HG02642 (cell line): ENCODE measurements at regions not wholly inside any gene's neighbourhood (a gene's known extent, or its start where the extent isn't known, plus 50 kb on each side); places are given as distances from the start of the nearest gene placed in this dataset.
A peak's percentile ranks its signal among the peaks of the same experiment; 100 is the strongest.

Experiments used
- ATAC-seq: cut with Tn5 transposase; IDR thresholded peaks from one replicate; pipeline ENCODE4 v1.9.1; 2021; ENCODE audit warnings: mild to moderate bottlenecking; ENCODE audit not compliant: unreplicated experiment, poor library complexity

DNA sequence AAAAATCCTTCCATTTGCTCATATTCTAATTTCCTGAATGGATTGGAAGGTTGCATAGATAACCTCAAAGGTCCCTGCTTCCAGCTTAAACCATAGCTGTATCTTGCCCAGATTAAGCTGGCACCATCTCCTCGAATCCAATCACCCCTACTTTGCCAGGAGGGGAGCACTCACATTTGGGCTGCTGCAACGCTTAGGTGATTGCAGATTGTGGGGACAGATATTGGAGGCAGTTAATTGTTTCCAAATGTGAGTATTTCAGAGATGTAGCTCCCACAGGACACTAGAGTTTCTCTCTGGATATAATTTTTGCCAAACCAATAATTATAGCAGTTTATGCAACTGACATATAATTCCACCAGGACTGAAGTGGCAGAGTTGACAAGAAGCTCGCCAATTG lies 53.5 kb upstream of the ACSL1 start:
- ATAC-seq: no peak

DNA sequence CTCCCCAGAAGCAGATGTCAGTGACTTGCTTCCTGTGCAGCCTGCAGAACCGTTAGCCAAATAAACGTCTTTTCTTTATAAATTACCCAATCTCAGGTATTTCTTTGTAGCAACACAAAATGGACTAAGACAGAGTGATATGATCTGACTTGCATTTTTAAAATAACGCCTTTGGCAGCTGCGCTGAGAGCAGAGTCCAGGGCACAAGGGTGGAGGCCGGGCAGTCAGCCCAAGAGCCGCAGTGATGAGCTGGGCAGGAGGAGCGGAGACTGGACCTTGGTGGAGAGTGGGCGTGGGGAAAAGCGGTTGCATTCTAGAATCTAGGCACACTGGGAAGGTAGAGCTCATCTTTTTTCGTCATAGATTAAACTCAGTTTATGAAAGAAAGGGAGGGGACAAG lies 56.5 kb upstream of the ACSL1 start:
- ATAC-seq: no peak

DNA sequence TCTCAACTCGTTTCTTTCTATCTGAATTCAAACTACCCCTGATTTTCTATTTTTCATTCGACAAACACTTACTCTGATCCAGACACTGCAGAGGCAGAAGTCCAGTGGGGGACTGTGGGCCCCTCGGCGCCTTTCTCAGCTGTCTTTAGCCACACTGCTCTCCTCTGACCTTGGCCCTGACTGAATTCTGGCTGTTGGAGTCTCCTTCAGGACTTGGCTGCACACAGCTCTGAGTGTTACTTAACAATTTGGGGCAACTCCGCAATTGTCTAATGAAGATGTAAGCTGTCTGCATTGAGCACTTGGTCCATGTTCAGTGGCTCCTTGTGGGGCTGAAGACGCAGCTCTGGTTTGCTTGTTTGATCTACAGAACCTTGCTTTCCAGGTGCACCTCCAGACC lies 57.3 kb upstream of the ACSL1 start:
- ATAC-seq: no peak

DNA sequence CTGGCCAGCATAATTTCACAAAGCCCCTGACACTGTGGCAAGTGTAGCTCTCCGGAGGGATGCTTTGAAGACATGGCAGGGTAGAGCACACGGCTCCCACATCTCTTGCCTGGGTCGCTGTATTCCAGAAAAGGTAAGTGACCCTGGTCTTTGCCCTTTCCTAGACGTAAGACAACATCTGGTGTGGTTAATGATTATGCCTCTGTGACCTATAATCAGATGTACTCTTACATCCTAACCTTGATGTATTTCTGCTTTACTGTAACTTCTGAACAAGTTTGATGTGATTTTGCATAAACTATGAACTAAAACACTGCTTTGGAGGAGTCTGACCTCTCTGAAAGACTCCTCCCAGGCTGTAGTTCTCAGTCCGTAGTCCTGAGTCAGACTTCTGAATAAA lies 59.1 kb upstream of the ACSL1 start:
- no peak for ATAC-seq

DNA sequence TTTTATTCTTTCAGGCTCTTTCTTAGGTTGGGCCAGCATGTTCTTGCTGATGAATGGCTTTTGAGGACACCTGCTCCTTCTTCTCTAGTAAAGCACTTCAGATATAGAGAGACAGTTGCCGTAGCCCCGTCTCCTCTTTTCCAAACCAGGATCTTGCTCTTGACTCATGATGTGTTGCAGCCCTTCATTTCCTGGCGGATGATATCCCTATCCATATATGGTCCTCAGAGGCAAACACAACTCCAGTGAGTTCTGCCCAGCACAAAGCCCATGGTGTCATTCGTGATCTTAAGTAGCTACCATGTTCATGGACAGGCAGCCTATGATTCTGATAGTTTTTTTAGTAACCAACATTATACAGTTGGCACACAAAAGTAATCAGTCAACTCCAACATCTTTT lies 59.8 kb upstream of the ACSL1 start:
- ATAC-seq: no peak

DNA sequence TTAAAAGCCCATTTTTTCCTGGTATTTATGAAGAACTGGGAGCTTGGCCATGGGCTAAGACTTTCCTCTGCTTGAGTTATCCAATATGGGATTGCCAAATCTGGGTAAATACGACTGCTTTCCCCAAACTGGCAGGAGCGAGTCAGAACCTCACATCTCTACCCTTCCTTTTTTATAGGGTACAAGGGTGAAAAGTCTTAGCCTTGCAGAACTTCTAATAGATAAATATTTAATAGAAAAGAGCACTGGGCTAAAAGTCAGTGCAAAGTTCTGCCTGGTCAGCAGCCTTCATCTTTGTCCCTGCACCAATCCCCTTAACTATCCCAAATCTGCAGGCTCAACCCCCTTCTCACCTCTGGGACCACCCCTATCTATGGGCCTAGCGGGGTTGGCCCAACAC lies 61.6 kb upstream of the ACSL1 start:
- ATAC-seq: no peak

DNA sequence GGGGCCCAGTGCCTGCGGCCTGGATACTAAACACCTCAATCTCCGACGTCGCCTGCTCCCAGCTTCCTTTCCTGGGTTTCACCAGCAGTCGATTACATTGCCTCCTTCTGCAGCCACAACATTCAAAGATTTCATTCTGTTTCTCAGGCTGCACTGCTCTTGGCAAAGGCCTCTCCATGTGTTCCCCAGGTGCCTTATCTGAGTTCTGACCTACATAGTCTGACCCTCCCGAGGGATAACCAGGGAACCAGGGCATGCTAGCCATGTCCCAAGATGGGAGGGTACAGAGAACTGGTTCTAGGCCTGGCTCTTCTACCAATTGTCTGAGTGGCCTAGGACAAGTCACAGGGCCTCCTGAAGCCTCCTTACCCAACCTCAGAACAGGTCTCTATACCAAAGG lies 62.2 kb upstream of the ACSL1 start:
- ATAC-seq: no peak

DNA sequence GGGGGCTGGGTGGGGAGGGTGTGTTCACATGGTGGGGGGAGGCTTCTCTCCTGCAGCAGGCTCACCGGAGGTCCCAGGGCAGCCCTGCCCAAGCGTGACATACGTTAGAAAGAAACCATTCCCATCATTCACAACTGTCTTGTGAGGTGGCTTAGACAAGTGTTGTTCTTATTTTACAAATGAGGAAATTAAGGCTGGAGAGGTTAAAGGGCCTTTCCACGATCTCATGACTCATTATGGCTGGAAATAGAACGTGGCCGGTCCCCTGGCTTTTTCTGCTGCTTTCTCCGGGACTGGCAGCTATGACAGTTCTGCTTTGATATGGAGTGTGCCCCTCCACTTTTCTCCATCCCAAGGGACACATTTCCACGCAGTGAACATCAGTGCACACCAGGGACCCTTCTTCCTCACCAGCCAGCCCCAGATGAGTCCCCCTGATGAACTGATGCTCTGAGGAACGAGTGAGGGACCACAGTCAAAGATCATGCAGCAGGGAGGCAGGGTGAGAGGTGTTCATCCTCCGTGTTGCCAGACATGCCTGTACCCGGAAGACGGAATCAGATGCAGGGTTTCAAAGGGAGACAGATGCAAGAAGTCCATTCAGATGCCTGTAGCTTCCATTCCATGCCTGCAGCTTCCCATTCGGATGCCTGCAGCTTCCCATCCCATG lies 64.0 kb upstream of the ACSL1 start:
- no peak for ATAC-seq

DNA sequence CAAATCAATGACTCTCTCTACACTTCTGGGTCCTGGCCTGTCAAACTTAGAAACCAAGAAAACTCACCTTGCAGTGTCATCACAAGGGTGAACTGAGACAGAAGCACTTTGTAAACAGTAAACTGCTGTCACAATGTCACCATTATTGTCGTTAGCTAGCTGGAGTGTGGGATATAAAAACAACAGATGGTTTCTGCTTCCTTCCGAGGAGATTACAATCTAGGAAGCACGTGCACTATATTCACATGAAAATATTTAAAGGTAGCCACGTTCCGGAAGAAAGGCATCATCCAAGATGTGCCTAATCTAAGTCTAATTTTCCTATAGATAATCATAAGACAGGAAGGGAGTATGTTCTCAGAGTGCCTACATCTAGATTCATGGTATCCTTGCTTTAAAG lies 64.7 kb upstream of the ACSL1 start:
- ATAC-seq: no peak

DNA sequence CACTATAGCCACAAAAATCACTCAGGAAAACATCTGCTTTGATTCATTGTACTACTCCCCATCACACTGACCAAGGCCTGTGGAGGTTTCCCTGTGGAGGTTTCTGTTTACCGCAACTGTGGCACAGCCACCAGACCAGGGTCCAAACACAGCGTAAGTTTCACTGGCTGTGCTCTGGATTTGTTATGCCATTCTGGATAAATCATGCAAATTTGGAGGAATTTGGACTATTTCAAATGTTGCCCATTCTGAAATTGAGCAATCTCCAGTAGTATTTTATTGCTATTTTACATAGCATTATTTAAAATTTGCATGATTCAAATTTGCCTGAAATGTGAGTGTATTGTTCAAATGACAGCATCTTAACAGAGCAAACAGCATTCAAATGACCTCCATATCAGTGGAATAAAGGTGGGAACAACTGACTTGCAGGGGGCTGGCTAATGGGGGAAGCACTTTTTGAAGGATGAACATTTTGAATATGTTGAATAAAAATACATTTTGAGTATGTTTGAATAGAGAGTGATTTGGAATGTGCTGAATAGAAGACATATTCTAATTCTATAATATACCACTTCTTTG lies 66.1 kb upstream of the ACSL1 start:
- no peak for ATAC-seq

DNA sequence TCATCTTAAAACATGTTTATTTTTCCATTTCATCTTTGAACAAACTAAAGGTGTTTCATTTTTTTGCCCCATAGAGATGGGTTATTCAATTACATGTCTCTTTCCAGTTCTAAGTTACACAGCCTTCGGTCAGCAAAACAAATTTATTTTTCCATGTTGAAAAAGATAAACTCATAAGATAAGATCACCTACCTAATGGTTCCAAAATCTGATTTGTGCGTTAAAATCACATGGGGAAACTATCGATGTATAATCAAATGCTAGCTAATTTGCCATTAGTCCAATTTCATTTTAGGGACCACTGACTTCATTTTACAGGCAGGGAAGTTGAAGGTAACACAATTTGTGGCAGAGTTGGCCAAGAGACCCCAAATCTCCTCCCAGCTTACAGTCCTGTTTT lies 67.2 kb upstream of the ACSL1 start:
- ATAC-seq: no peak

DNA sequence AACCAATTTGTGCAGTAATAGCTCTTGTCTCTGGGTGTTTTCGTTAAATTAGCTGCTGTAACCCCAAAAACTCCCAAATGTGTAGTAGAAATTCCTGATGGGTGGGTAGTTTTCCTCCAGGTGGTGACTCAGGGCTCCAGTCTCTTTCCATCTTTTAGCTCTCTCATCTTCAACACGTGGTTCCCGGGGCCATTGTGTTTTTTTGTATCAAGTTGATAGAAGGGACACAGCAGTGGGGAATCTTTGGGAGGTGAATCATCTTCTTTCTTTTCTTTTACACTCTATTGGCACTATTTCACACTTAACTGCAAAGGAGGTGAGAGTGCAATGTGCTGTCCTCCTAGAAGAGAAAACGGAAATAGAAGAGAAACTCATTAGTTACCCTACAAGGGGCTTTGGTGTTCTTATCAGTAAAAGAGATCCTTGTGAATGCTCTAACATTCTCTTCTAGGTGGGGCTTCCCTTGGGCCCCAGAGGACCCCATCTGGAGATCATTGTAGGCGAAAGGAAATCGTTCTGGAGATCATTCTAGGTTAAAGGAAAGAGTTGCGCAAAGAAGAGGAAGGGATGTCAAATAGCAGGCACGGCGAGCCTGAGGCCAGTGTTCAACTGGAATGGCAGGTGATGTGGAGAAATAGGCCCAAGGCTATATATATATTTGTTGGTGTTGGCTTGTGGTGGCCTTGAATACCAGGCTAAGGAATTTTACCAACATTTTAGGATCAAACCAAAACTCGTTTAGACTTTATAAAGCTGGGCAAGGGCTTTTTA lies 68.2 kb upstream of the ACSL1 start:
- ATAC-seq: no peak

DNA sequence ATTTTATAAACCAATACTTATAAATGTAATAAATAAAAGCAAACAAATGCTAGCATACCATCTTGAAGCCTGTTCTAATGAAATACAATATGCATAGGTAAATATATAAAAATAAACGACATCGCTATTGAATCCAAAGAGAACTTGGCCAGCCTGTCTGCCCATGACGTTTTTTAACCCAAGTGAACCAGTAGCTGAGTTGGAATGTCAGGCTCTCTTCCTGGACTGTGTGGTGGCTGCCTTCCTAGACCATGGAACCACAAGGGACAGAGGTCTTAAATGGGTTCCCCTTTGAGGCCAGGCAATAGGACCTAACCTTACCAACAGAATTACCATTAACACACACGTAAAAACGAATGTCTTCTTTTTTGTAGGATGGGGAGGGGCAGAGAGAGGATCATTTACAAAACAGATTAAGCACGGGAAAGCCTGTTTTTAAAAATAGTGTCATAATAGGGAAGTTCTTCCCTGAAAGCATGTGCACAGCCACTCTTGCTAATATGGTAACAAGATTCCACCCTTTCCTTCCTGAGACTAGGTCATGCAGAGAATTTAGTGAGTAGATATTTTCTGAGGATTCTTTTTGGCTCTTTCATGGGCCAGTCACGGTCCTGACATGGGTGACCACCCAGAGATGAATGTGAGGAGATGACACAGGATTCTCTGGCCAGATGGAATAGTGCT lies 69.4 kb upstream of the ACSL1 start:
- no peak for ATAC-seq

DNA sequence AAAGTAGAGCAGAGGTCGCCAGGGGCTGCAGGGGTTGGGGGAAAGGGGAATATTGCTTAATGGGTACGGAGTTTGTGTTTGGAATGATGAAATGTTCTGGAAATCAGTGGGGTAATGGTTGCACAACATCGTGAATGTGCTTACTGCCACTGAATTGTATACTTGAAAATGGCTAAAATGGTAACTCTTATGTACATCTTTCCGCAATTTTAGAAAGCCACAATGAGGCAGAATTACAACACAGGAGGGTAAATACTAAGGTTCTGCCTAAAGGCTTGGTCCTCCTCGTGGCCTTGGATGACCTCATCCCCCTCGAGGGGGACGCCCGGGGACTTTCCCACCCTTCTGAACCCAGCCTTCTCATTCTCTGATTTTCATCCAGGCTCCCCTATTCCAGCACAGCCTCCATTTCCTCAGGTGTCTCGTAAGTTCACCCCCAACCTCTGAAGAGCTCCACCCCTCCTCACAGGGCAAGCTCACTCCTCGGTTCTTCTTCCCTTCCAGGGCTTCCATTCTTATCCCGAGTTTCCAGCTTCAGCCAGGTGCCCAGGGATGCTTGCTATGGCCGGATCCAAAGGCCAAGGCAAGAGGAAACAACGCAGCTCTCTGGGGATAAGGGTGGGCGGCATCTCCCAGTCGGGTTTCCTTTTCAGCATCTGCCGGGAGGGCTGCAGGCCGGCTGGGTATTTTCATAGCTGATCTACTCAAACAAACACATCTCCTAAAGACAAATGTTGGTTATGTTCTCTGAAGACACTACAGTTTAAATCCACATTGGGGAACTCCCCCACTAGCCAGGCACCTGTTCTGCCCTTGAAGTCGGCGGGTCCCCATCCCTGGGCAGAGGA lies 71.3 kb upstream of the ACSL1 start:
- peak; percentile 71 for ATAC-seq

DNA sequence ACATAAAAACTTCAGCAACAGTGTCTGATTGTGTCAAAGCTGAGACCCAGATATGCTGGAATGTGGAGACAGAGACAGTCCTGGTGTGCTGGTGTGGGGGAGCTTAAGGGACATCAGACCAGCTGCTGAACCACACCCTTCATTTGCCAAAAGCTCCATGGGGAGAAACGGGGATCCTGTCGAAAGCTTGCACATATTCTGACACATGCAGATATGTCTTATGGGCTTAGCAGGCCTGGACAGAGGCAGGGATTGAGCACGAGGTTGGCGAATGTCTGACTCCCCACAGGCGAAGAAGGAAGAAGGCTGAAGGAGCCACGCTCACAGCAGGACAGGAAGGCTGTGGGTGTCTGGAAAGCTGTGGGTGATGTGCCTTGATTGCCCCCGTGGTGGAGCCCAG lies 72.1 kb upstream of the ACSL1 start:
- no peak for ATAC-seq

DNA sequence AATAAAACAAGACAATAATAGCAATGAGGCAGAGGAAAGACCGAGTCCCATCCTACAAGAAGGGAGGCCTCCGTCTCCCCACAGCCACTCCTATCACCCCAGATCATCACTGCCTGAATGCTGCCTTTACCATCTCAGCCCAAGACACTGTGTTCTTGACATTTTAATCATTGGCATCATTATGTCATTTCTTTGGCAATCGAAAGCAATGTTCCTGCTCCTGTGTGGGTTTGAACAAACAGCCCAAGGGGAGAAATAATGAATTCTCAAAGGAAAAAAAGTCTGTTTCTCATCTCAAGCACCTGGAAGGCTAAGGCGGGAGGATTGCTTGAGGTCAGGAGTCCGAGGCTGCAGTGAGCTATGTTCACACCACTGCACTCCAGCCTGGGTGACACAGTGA lies 73.0 kb upstream of the ACSL1 start:
- ATAC-seq: no peak

DNA sequence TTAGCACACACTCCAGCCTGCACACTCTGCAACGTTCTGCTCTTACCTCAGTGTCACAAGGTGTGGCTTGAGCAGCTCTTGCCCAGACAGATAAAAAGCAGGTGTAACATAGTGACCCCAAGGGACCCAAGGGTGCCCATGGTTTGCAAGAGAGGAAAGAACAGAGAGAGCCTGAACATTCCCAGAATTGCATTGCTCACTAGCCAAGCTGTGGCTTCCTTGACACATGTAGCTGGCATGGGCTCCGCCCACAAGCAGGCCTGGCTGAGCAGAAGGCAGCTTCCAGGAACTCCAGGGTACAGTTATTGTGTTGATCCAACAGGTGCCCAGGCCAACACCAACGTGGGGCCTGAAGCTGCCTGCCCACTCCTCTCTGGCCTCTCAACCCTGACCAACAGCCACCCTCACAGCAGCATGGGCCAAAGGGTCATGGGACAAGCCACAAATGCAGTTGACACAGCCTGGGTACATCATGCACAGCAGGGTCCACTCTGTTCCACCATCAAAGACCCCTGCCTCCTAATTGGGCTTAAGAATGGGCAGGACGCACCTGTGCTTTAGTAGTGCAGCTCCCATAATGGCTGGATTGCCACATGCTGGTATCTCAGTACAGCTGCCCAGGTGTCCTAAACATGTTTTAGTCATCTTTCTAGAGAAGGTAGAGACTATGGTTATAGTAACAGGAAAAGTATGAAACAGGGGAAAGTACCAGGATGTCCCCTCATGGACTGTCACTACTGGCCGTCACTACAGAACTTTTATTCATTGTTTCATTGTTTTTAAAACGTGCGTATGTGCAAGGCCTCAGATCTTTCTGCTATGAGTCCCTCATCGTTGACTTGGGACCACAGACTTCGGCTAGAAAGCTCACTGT lies 73.7 kb upstream of the ACSL1 start:
- ATAC-seq: no peak

DNA sequence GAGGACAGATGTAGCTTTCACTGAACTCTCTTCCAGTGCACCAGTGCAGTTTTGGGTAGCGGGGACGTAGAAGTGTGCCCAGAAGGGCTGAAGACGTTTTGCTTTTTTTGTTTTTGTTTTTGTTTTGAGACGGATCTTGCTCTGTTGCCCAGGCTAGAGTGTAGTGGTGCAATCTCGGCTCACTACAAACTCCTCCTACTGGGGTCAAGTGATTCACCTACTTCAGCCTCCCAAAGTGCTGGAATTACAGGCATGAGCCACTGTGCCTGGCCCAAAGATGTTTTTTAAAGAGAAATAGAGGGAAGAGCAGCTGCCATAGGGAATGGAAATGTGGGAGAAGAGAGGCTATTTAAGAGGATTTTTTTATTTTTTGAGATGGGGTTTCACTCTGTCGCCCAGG lies 74.4 kb upstream of the ACSL1 start:
- no peak for ATAC-seq

DNA sequence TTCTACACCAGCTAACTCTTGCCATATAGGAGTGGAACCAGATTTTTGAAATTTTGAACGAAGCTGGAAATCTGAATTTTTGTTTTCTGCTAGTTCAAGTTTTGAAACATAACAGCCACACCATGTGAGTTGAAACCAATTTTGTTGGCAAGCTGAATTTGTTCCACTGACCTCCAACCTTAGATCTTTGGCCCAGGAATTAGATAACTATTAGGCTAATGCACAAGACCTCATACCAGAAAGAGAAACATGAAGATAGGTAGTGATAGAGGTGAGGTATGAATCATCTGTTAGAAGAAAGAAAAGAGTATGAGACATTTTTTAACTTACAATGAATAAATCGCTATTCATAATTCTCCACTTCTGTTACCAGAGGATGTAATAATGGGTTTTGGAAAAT lies 76.8 kb upstream of the ACSL1 start:
- ATAC-seq: no peak
